Right kidney (tissue), 1 donor: ENCODE measurements at regions not wholly inside any gene's neighbourhood (a gene's known extent, or its start where the extent isn't known, plus 50 kb on each side); places are given as distances from the start of the nearest gene placed in this dataset.
"Not testable (repeated sequence)": the region's sequence is repeated elsewhere in the genome, so short reads cannot be mapped to it uniquely, and the experiment has no call there.

Experiments
- DNase-seq: peaks from one replicate; pipeline ENCODE4 v3.0.0-alpha.2; 2016

DNA sequence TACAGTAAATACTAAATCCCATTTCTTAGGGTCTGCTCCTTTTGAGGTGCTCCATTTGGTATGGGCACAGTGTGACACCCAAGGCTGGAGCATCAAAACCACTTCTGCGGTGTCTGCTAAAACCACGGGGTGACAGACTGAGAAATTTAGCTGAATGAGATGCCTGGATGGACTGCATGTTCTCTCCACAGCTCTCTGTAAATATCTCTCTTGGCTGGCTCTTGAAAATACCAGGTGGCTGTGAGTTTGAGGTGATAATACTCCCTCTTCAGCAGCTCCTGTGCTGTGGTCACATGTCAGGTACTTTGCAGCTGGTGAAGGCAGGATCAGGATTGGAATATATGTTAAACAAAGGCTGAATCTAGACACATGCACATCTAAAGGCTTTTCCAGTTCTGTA lies 93.7 kb upstream of the SIMC1 start:
- no peak for DNase-seq

DNA sequence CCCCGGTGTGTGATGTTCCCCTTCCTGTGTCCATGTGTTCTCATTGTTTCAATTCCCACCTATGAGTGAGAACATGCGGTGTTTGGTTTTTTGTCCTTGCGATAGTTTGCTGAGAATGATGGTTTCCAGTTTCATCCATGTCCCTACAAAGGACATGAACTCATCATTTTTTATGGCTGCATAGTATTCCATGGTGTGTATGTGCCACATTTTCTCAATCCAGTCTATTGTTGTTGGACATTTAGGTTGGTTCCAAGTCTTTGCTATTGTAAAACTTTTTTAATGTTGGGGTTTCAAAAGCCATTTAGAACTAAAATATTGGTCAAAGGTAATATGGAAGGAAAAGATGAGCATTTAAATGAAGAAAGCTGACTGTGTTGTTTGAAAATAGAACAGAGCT lies 88.3 kb upstream of the SIMC1 start:
- not testable (repeated sequence) for DNase-seq

- peak; percentile 23 for DNase-seq
Measured at GRCh38 chr5:176151281-176151680, 86.9 kb upstream of the SIMC1 start.

GRCh38 chr5:176152191-176152929 lies 85.9 kb upstream of the SIMC1 start:
- peak; percentile 47 for DNase-seq

- DNase-seq: no peak
Measured at GRCh38 chr5:176152930-176153311, 85.3 kb upstream of the SIMC1 start.

DNA sequence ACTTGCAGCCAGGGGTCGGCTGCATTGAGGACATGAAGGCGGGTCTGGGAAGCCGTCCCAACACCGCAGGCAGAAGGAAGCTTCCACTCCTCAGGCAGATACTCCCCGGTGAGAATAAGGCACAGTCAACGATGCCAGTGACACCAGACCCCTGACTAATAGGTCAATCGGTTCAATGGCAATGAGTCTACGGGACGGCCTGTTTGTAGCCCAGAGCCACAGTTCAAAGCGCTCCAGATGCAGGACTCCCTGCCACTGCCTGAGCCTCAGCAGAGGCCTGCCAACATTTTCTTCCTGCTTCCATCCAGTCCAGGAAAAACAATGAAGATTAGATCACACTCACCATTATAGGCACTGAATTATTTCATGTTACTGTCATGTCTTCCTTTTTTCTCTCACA lies 84.5 kb upstream of the SIMC1 start:
- no peak for DNase-seq

- no peak for DNase-seq
Measured at GRCh38 chr5:176154821-176155220, 83.4 kb upstream of the SIMC1 start.

DNA sequence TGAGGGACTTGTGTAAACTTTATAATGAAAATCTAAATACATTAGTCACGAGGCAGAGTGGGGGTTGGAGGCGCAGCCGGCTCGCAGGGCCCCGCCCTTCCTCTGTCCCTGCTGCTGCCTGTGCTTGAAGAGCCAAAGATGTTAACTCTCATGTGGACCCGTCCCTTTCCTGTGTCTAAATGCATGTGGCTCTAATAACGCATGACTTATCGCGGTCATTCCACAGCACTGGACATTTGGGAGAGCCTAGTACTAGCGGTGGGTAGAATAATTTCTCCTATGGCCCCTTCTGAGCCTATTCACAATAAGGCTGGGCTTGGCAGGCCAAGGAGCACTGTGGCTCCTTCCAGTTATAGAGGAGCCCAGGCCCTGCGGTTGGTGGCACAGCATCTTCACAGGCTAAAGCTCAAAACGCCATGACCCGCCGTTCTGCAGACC lies 82.3 kb upstream of the SIMC1 start:
- no peak for DNase-seq

DNA sequence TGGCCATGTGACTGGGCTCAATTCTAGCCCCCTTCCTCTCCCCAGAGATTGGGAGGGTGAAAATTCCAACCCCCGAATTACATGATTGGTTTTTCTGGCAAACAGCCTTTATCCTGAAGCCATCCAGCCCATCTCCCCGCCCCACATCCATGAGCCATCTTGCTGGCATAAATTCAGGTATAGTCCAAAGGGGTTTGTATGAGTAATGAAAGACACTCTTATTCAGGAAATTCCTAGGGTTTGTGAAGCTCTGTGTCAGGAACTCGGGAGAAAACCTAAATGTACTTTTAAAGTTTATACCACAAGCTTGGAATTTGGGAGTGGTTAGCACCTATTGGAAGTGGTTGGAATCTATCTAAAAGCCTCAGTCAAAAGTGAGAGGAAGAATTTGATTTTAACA lies 80.6 kb upstream of the SIMC1 start:
- no peak for DNase-seq

GRCh38 chr5:176161431-176161830 lies 76.8 kb upstream of the SIMC1 start:
- no peak for DNase-seq

GRCh38 chr5:176162198-176162597 lies 76.0 kb upstream of the SIMC1 start:
- DNase-seq: no peak

DNA sequence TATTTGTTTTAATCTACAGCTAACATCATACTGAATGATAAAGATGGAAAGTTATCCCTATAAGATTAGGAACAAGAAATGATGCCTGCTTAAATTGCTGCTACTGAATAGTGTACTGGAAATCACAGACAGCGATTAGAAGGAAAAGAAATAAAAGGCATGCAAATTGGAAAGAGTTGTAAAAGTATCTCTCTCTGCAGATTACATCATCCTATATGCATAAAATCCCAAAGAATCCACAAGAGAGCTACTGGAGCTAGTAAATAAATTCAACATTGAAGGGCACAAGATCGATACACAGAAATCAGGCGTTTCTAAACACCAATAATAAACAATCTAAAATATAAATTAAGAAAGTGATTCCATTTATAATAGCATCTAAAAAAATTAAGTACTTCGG lies 75.3 kb upstream of the SIMC1 start:
- DNase-seq: no peak

- DNase-seq: no peak
Measured at GRCh38 chr5:176166427-176166826, 71.8 kb upstream of the SIMC1 start.

DNA sequence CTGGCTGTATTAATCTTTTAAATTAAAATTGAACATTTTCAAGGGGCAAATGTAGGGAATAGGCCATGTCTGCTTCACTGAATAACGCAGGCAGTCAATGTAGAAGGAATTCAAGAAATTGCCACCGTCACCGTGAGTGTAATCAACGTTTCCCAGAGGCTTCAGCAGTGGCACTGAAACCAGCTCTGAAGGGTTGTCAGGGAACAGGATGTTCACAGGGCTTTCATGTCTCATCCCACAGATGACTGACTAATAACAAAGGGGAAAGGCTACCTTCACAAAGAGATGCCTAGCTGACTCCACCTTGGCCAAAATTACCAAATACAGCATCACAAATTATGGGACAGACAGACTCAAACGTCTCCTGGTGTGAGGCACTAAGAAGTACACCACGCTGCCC lies 70.4 kb upstream of the SIMC1 start:
- DNase-seq: no peak

- DNase-seq: no peak
Measured at GRCh38 chr5:176169393-176170063, 68.7 kb upstream of the SIMC1 start.

DNA sequence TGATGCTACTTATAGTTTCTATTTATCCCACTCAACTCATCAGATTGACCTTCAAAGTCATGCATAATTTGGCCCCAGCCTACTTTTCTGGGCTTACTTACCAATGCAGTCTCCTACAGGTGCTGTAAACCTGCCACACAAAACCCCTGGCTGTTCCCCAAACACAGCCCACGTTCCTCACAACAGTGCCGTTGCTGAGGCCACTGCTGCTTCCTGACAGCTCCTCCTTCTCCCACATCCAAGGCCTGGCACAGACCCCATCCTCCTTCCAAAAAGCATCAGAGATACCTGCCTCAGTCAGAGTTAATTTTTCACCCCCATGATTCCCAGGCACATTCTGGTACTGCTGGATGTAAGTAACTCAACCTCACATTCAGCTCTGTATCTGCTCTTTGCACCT lies 68.1 kb upstream of the SIMC1 start:
- DNase-seq: no peak

DNA sequence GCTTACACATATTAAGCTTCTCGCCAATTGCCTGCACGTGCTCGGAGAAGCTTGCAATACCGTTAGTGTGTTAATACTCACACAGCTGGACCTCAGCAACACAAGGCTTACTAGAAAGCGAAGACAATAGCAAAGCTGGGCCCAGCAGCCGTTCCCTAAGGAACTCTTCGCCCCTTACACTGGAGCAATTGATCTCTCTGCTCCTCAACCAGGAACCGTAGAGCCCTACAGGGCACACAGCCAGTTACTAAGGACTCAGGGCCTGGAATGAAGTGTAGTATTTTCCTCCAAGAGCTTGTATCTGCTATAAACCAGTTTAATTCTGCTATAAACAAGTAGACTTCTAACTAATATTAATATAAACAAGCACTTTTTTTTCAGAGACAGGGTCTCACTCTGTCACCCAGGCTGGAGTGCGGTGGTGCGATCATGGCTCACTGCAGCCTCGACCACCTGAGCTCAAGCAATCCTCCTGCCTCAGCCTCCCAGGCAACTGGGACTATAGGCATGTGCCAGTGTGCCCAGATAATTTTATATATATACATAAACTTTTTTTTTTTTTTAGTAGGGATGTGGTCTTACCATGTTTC lies 67.0 kb upstream of the SIMC1 start:
- DNase-seq: no peak

- no peak for DNase-seq
Measured at GRCh38 chr5:176172246-176172645, 66.0 kb upstream of the SIMC1 start.

- DNase-seq: no peak
Measured at GRCh38 chr5:176173647-176174046, 64.6 kb upstream of the SIMC1 start.

- no peak for DNase-seq
Measured at GRCh38 chr5:176174345-176175025, 63.7 kb upstream of the SIMC1 start.

DNA sequence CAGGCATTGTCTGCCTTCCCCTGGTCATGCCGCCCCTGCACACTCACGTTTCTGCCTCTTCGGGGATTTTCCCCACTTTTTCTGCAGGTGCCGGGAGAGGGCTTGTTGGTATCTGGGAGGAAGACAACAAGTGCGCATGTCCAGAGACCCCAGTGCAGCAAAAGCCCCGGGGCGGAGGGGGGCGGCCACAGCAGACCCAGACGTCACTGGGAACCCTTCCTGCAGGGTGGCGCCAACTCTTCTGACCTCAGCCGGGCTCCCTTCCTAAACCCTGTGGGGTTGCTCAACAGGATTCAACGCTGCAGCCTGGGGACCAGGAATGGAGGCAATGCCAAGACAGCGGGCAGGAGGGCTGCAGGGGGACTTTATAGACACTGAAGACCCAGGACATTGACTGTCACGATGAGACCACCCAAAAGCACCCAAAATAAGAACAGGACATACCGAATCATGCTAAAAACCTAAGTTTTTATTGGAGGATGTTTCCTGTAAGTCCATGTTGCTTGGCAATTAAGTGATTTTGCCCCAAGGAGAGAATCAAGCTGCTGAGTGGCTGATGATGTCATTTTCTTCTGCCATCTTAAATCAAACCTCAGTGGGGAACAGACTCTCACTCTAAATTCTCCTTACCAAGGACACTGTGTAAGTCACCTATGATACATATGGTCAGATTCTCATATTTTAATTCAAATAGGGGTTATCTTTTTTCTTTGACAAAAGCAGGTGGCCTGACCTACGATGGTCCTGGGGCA lies 62.9 kb upstream of the SIMC1 start:
- no peak for DNase-seq

DNA sequence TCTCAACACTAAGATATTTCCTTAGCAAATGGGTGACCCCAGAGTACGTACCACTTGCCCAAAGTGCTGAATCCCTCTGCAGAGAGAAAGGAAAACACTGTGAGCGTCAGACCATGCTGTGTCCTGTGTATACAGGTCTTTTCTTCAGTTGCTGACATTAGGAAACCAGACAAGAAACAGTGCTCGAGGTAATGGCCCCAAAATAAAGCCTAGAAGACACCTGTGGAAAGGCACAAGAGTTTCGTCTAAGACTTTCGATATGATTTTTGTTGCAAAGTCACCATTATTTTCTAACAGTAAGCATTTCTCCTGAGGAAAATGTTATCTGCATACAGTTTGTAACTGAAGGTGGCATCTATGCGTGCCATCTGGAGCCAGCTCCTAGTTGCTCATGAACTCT lies 62.0 kb upstream of the SIMC1 start:
- no peak for DNase-seq

DNA sequence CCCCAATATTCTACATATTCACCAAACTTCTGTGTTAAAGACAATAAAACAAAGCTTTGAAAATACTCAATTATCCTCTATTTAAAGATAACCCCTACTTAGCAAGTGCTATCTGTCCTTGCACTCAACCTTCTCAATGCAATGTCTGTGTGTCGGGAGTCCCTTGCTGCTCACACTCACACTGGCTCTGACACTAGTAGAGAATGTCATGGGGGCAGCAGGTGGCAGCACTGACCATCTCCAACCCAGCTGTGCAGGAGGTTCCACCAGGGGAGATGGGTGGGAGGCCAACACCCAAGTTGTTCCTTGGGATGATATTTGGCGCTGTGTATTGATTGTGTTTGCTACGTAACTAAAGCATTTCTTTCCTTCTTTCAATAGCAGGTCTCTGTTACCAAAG lies 59.4 kb upstream of the SIMC1 start:
- no peak for DNase-seq
